Epithelial cell of esophagus (primary cell): ENCODE measurements at regions not wholly inside any gene's neighbourhood (a gene's known extent, or its start where the extent isn't known, plus 50 kb on each side); places are given as distances from the start of the nearest gene placed in this dataset.

Experiments
- DNase-seq: peaks from one replicate; pipeline ENCODE4 v3.0.0; 2010; ENCODE audit warnings: low read depth
- H3K4me3 ChIP-seq: 2 replicates; pipeline ENCODE4 v1.5.1; 2011; ENCODE audit warnings: mild to moderate bottlenecking, low read length, control low read depth
- TF ChIP-seq, protein P1 (sequence below): IDR thresholded peaks from 2 replicates; pipeline ENCODE4 v1.5.1; 2011; ENCODE audit warnings: low read depth, mild to moderate bottlenecking, low read length, control low read depth, inconsistent platforms; ENCODE audit not compliant: insufficient read depth; ENCODE audit errors: missing control alignments

DNA sequence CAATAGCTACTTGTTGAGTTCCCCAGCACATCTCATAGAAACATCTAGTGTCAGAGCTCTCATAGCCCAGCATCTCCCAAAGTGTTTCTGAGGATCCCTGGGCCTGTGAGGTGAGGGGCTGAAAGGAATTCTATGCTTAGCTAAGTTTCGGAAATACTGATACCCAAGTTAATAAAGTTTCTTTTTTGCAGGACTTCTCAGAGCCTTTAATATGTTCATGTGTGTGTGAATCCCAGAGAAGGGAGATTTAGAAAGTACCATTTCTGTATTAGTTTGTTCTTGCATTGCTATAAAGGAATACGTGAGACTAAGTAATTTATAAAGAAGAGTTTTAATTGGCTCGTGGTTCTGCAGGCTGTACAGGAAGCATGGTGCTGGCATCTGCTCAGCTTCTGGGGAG lies 211.2 kb downstream of the TSN start:
- H3K4me3 ChIP-seq, result no peak overlapping the region
- TF ChIP-seq, protein P1, sequence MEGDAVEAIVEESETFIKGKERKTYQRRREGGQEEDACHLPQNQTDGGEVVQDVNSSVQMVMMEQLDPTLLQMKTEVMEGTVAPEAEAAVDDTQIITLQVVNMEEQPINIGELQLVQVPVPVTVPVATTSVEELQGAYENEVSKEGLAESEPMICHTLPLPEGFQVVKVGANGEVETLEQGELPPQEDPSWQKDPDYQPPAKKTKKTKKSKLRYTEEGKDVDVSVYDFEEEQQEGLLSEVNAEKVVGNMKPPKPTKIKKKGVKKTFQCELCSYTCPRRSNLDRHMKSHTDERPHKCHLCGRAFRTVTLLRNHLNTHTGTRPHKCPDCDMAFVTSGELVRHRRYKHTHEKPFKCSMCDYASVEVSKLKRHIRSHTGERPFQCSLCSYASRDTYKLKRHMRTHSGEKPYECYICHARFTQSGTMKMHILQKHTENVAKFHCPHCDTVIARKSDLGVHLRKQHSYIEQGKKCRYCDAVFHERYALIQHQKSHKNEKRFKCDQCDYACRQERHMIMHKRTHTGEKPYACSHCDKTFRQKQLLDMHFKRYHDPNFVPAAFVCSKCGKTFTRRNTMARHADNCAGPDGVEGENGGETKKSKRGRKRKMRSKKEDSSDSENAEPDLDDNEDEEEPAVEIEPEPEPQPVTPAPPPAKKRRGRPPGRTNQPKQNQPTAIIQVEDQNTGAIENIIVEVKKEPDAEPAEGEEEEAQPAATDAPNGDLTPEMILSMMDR, result no peak
- no peak for DNase-seq

DNA sequence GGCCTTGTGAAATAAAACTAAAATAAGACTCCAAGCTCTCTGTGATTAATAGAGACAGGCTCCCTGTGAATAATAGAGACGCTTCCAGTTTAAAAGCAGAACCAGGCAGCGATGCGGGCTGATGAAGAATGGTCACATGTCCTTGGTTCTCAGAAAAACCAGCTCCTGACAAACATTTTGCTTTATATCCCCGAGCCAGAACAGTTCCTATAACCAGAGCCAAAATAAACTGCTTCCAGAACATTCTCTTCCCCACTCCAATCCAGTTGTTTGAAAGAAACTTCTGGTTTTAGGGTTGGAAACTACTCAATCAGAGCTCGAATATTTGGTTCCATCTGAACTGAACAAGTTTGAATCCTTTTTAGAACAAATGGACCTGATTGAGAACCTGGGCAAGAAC lies 213.7 kb downstream of the TSN start:
- no peak overlapping the region for H3K4me3 ChIP-seq
- no peak for DNase-seq
- TF ChIP-seq, protein P1, result no peak

DNA sequence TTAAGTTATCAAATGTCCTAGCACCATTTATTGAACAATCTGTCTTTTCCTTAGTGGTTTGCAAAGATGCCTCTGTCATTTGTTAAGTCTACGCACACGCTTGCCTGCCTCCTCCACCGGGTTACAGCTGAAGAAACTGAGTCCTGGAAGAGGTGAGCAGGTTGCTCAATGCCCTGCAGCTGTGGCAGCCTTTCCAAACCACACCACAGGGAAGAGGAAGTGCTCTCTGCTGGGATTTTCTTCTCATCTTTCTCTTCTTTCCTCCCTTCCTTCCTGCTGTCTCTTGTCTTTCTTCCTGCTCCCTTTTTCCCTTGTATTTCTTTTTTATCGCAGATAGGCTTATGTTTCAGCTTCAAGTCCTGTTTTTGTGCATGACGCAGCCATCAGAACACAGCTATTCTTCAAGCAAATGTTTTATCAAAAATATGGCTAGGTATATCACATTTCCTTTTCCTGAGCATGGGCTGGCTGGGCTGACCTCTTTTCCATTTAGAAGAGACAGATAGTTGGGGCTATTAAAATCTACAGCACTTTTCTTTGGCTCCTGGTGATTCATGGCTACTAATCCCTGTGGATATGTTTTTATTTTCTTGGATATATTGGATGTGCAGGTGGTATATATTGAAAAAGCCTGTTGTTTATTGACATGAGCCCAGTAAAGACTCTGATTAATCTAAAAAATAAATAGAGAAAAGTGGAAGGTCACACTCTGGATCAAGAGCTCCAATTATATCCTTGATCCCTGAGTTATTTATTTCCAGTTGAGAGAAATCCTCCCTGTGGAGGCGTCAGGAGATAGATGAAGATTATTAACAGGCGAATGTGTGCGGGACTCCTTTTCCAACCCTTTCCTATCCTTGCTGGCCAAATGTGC lies 214.6 kb downstream of the TSN start:
- TF ChIP-seq, protein P1, result no peak
- no peak for DNase-seq
- no peak overlapping the region for H3K4me3 ChIP-seq

DNA sequence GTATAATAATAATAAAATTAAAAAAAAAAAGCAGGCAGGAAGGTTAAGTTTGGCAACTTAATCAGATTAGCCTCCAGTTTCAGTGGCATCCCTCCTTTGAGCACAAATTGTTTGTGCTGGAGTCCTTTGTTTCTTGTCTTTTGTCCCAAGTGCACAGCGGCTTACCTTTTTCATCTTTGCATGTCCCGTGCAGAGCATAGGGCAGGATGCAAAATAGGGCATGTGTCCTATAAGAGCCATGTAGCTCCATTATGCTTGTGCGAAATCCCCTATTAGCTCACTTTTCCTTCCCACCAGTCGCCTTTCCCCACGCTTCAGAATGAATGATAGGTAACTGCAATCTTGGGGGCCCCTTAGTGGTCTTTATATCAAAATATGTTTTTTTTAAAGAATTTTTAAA lies 216.8 kb downstream of the TSN start:
- TF ChIP-seq, protein P1, result no peak
- no peak overlapping the region for H3K4me3 ChIP-seq
- no peak for DNase-seq

DNA sequence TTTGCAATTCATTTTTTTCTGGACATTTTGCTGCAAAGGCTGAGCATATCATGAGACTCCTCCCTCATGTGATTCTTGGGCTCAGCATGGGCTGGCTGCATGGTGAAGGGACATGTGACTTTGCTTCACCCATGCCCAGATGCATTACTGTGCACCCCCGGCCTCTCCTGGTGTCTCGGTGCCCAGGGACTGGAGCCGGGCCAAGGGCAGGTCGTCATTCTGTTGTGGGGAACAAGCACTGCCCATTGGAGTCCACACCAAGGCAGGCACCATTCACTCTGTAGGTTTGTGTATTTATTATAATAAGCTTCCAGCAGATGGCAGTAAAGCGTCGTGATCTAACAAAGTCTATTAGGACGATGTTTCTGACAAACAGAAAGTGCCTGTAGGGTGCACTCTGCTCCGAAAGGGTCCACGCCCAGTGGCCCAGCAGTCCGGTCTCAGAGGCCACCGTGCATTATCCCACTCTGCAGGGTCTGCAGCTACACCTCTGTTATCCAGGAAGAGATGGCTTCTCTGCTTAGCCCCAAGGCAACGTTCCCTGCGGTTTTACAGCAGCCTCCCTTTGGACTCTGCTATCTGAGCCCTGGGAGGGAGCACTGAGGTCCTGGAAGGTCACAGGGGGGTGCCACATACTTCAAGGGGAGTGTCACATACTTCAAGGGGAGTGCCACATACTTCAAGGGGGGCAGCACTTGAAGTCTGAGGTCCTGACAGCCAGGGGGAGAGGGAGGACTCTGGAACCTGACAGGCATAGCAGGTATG lies 219.6 kb downstream of the TSN start:
- DNase-seq, result peak; percentile 72
- peak overlapping the region; percentile 22 for H3K4me3 ChIP-seq
- TF ChIP-seq, protein P1, result peak; percentile 50

DNA sequence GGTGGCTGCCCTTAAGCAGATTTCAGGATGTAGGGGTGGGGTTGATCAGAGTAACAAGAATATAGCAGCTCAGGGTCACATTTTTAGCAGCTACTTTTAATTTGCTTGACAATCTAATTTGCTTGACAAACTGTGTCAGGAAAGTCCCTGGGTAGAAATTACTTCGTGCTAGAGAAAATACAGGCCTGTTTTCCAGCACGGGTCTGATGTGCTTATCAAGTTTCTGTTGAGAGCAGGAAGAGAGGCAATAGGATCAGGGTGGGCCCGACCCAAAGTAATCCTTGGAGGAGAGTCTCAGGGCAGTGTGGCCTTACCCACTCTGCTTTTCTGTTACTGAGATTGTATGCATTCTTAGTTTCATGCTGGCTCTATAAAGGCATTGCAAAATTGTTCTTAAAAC lies 221.5 kb downstream of the TSN start:
- TF ChIP-seq, protein P1, result no peak
- DNase-seq, result no peak
- no peak overlapping the region for H3K4me3 ChIP-seq

DNA sequence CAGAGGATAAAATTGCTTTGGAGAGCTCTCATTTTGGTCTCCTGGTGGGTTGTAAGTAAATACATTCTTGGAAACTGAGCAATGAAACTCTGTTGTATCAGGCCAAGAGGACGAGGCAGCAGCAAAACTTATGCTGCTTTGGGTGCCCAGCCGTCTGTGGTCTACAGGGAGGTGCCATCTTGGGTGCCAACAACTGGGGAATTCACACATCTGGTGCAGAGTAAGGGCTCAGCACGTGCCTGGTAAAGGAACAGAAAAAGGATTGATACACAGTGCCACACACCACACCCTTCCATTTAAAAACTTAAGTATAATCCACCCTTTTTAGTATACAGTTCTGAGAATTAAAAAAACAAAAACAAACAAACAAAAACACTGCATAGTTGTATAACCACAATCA lies 221.9 kb downstream of the TSN start:
- no peak for DNase-seq
- TF ChIP-seq, protein P1, result no peak
- H3K4me3 ChIP-seq, result no peak overlapping the region
